Gastrocnemius medialis (tissue), 4 donors: ENCODE measurements at regions not wholly inside any gene's neighbourhood (a gene's known extent, or its start where the extent isn't known, plus 50 kb on each side); places are given as distances from the start of the nearest gene placed in this dataset.

Experiments used
- CTCF ChIP-seq, 5 experiments: fragments of 450-650 bp in 3 of 5; fragments of 200-600 bp in 2 of 5; sonication (generic) in 2 of 5; IDR thresholded peaks in 4 of 5; conservative IDR thresholded peaks in 1 of 5; 1 replicate in 4 of 5; 2 replicates in 1 of 5; pipeline ENCODE4 v1.5.1; 2016 to 2019; ENCODE audit warnings: antibody characterized with exemption in 5 of 5, mild to moderate bottlenecking in 3 of 5, moderate library complexity in 3 of 5
- POLR2A ChIP-seq, 2 donors: fragments of 450-650 bp; IDR thresholded peaks; one replicate each; pipeline ENCODE4 v1.6.1; 2017; ENCODE audit warnings: antibody characterized with exemption in 2 of 2, mild to moderate bottlenecking in 2 of 2, moderate library complexity in 2 of 2

GRCh38 chr13:33615436-33615835 lies 202.5 kb upstream of the RFC3 start:
- TF ChIP-seq CTCF (IDR thresholded peaks at IDR 0.05 in 4 of 5, conservative IDR thresholded peaks at IDR 0.05 in 1 of 5) (no peak), POLR2A (IDR thresholded peaks at IDR 0.05) (no peak)
